ENCODE measurements at regions not wholly inside any gene's neighbourhood (a gene's known extent, or its start where the extent isn't known, plus 50 kb on each side); places are given as distances from the start of the nearest gene placed in this dataset.

DNA sequence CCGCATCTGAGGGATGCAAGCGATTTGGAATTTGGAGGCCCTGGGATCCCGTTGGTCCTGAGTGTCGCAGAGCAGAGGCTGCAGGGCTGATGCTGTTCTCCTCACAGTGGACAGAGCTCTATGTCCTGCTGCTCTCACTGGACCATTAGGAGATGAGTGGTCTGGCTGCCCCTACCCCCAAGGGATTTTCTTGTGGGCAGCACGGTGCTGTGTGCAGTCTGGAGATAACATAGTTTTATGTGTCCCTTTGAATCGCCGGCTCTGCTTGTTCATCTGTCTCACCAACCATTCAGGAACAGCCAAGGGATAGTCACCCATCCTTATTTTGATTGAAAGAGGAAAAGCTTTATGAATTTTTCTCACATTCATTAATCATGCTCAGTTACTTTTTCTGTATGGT, 49.9 kb downstream of the CHRM3 start:
- no peak for TF ChIP-seq POLR2A (IDR thresholded peaks at IDR 0.05)
- TF ChIP-seq, protein P1, sequence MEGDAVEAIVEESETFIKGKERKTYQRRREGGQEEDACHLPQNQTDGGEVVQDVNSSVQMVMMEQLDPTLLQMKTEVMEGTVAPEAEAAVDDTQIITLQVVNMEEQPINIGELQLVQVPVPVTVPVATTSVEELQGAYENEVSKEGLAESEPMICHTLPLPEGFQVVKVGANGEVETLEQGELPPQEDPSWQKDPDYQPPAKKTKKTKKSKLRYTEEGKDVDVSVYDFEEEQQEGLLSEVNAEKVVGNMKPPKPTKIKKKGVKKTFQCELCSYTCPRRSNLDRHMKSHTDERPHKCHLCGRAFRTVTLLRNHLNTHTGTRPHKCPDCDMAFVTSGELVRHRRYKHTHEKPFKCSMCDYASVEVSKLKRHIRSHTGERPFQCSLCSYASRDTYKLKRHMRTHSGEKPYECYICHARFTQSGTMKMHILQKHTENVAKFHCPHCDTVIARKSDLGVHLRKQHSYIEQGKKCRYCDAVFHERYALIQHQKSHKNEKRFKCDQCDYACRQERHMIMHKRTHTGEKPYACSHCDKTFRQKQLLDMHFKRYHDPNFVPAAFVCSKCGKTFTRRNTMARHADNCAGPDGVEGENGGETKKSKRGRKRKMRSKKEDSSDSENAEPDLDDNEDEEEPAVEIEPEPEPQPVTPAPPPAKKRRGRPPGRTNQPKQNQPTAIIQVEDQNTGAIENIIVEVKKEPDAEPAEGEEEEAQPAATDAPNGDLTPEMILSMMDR (IDR thresholded peaks at IDR 0.05), result no peak
